Choroid plexus epithelial cell (primary cell): ENCODE measurements at regions not wholly inside any gene's neighbourhood (a gene's known extent, or its start where the extent isn't known, plus 50 kb on each side); places are given as distances from the start of the nearest gene placed in this dataset.
"Not testable (repeated sequence)": the region's sequence is repeated elsewhere in the genome, so short reads cannot be mapped to it uniquely, and the experiment has no call there.

Experiments
- DNase-seq: peaks from one replicate; pipeline ENCODE4 v3.0.0-alpha.2; 2010; ENCODE audit warnings: low read depth
- H3K4me3 ChIP-seq: 2 replicates; pipeline ENCODE4 v1.5.1; 2011; ENCODE audit warnings: low read depth, mild to moderate bottlenecking, control low read depth, low read length, moderate library complexity
- CTCF ChIP-seq: conservative IDR thresholded peaks from 2 replicates; pipeline ENCODE4 v1.5.1; 2011; ENCODE audit warnings: low read depth, mild to moderate bottlenecking, control low read depth, inconsistent platforms, low read length, moderate library complexity

- TF ChIP-seq CTCF, result no peak
- H3K4me3 ChIP-seq, result no peak overlapping the region
- DNase-seq, result no peak
Observed at GRCh38 chr16:85200471-85201278, 88.4 kb upstream of the CIBAR2 start.

- no peak overlapping the region for H3K4me3 ChIP-seq
- TF ChIP-seq CTCF, result no peak
- DNase-seq, result no peak
Observed at GRCh38 chr16:85201574-85201973, 89.3 kb upstream of the CIBAR2 start.

GRCh38 chr16:85202051-85202601 is 89.9 kb upstream of the CIBAR2 start:
- TF ChIP-seq CTCF, result no peak
- no peak overlapping the region for H3K4me3 ChIP-seq
- no peak for DNase-seq

GRCh38 chr16:85202631-85203461 is 90.6 kb upstream of the CIBAR2 start:
- no peak for TF ChIP-seq CTCF
- no peak overlapping the region for H3K4me3 ChIP-seq
- peak; percentile 81 for DNase-seq

- no peak for TF ChIP-seq CTCF
- no peak for DNase-seq
- H3K4me3 ChIP-seq, result no peak overlapping the region
Observed at GRCh38 chr16:85203462-85203813, 91.2 kb upstream of the CIBAR2 start.

- H3K4me3 ChIP-seq, result no peak overlapping the region
- TF ChIP-seq CTCF, result peak; percentile 25
- peak; percentile 83 for DNase-seq
Observed at GRCh38 chr16:85204242-85205010, 92.2 kb upstream of the CIBAR2 start.

- H3K4me3 ChIP-seq, DNase-seq: not testable (repeated sequence)
Observed at GRCh38 chr16:85205257-85205656, 93.0 kb upstream of the CIBAR2 start.
